Mononuclear cell (primary cell): ENCODE measurements at regions not wholly inside any gene's neighbourhood (a gene's known extent, or its start where the extent isn't known, plus 50 kb on each side); places are given as distances from the start of the nearest gene placed in this dataset.

Experiments
- H3K27me3 ChIP-seq: 2 replicates; pipeline ENCODE4 v1.6.0; 2011; ENCODE audit warnings: low read length, control low read depth; ENCODE audit not compliant: insufficient read depth
- H3K4me1 ChIP-seq: 2 replicates; pipeline ENCODE4 v1.5.1; 2011; ENCODE audit warnings: mild to moderate bottlenecking, low read length, control low read depth; ENCODE audit not compliant: insufficient read depth
- H3K4me3 ChIP-seq: 2 replicates; pipeline ENCODE4 v1.5.1; 2011; ENCODE audit warnings: mild to moderate bottlenecking, low read length, moderate library complexity
- H3K9me3 ChIP-seq: 2 replicates; pipeline ENCODE4 v1.5.1; 2011; ENCODE audit warnings: low read depth, mild to moderate bottlenecking, control low read depth, low read length

- no peaks in the 10 kb centered on the region for H3K27me3 ChIP-seq
- H3K4me3 ChIP-seq, result no peak overlapping the region
- H3K9me3 ChIP-seq, result no peaks in the 10 kb centered on the region
- peaks cover 22% of the 10 kb centered on the region for H3K4me1 ChIP-seq
These were observed 259.2 kb upstream of the CRY1 start for GRCh38 chr12:107352347-107353081.

DNA sequence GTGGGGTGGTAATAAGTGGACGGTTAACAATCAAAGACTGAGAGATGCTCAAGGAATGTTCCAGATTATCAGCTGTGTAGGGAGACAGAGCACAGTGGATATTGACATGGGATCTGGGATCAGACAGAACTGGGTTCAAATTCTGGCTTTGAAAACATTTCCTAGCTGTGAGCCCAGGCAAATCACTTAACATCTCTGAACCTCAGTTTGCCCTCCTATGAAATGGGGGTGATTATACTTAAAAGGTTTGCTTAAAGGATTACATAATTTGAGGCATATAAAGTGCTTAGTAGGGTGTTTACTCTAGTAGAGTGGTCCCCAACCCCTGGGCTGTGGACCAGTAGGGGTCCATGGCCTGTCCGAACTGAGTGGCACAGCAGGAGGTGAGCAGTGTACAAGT is 260.0 kb upstream of the CRY1 start:
- no peaks in the 10 kb centered on the region for H3K9me3 ChIP-seq
- no peak overlapping the region for H3K4me3 ChIP-seq
- peaks cover 22% of the 10 kb centered on the region for H3K4me1 ChIP-seq
- no peaks in the 10 kb centered on the region for H3K27me3 ChIP-seq

GRCh38 chr12:107355004-107355565 is 261.7 kb upstream of the CRY1 start:
- Histone ChIP-seq H3K27me3 (no peaks in the 10 kb centered on the region), H3K4me3 (no peak overlapping the region), H3K9me3 (no peaks in the 10 kb centered on the region), H3K4me1 (peaks cover 22% of the 10 kb centered on the region)

- H3K4me1 ChIP-seq, result peaks cover 22% of the 10 kb centered on the region
- H3K4me3 ChIP-seq, result no peak overlapping the region
- H3K27me3 ChIP-seq, result no peaks in the 10 kb centered on the region
- H3K9me3 ChIP-seq, result no peaks in the 10 kb centered on the region
These were observed 262.3 kb upstream of the CRY1 start for GRCh38 chr12:107355612-107356011.

DNA sequence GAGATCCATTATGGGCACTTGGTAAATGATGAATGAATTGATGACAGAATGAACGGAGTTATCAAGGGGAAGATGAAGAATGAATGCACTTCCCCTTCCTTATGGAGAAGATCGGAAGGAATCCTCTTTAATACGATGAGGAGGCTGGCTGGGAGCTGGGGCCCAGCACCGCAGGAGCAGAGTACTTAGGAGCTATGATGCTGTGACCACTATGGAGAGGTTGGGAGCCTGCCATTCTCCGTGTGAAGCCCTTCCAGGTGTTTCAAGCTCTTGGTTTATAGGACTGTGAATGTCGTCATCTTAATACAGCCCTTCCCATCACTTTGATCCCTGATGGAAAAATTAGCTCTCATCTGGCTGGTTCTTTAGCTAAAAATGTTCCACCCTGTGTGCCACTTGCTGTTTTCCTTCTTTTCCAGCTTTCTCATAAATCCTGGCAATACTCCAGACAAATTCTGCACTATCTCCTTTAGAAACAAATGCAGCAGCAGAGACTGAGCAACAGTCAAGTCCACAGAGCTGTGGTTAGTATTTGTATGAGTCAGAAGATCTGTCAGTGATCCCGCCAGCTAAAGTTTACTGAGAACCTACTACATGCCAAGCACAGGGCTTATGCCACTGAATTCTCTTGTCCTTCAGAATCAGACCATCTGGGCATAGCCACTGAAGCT is 263.1 kb upstream of the CRY1 start:
- H3K9me3 ChIP-seq, result no peaks in the 10 kb centered on the region
- H3K27me3 ChIP-seq, result no peaks in the 10 kb centered on the region
- H3K4me3 ChIP-seq, result no peak overlapping the region
- peaks cover 20% of the 10 kb centered on the region for H3K4me1 ChIP-seq

- H3K27me3 ChIP-seq, result no peaks in the 10 kb centered on the region
- H3K9me3 ChIP-seq, result no peaks in the 10 kb centered on the region
- H3K4me3 ChIP-seq, result no peak overlapping the region
- H3K4me1 ChIP-seq, result peaks cover 15% of the 10 kb centered on the region
These were observed 263.6 kb upstream of the CRY1 start for GRCh38 chr12:107356937-107357295.

GRCh38 chr12:107359382-107359781 is 266.0 kb upstream of the CRY1 start:
- Histone ChIP-seq H3K4me3 (no peak overlapping the region), H3K27me3 (no peaks in the 10 kb centered on the region), H3K9me3 (no peaks in the 10 kb centered on the region)

DNA sequence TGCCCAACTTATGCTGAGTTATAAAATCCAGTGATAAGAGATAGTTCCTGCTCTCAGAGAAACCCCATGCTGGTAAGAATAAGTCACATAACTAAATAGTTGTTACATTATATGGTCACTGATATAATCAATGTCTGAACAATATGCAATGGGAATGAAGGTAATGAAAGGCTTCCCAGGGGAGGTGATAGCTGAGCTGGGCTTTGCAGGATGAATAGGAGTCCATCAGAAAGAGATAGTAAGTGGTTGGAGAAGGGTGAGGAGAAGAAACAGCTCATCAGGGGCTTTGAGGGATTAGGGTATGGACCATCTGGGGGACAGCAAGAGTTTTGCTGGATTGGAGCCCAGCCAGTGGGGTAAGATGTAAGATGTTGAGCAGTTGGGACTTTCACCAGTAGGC is 266.7 kb upstream of the CRY1 start:
- H3K27me3 ChIP-seq, result no peaks in the 10 kb centered on the region
- H3K9me3 ChIP-seq, result no peaks in the 10 kb centered on the region
- H3K4me1 ChIP-seq, result no peaks in the 10 kb centered on the region
- no peak overlapping the region for H3K4me3 ChIP-seq

More at GRCh38 chr12:107359382-107359781, 266.0 kb upstream of the CRY1 start:
- H3K4me1 ChIP-seq, result no peaks in the 10 kb centered on the region

DNA sequence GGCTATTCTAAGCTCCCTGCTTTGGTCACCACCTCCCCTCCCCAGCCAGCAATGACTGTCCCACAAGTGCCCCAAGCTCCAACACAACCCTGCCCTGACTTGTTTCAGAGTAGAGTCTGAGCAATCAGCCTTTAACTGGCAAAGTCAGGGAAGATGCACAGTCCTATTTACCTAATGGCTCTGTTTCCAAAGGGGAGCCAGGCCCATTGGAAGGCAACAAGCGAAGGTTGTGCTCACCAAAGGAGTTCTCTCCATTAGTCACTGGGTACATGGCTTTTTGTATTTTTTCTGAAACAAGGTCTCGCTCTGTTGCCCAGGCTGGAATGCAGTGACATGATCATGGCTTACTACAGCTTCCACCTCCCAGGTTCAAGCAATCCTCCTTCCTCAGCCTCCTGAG is 267.1 kb upstream of the CRY1 start:
- Histone ChIP-seq H3K9me3 (no peaks in the 10 kb centered on the region), H3K27me3 (no peaks in the 10 kb centered on the region), H3K4me3 (no peak overlapping the region), H3K4me1 (no peaks in the 10 kb centered on the region)

GRCh38 chr12:107361970-107362369 is 268.6 kb upstream of the CRY1 start:
- Histone ChIP-seq H3K4me1 (no peaks in the 10 kb centered on the region), H3K9me3 (no peaks in the 10 kb centered on the region), H3K27me3 (no peaks in the 10 kb centered on the region), H3K4me3 (no peak overlapping the region)

DNA sequence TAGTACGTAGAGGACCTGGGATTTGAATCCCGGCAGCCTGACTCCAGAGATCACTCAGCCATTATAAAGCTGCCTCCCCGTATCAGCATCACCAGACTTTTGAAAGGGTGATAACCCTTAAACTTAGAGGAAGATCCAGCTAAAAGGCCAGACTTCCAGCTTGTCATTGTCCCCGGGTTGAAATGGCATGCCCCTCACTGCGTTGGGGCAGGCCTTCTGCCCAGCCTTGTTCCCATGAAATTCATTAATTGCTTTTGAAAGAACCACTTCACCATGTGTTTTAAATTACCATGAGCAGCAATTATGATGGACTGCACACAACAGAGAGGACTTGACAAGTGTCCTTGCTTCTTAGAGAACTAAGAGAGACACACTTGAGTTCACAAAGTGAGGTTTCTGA is 269.6 kb upstream of the CRY1 start:
- Histone ChIP-seq H3K4me1 (peaks cover under 1% of the 10 kb centered on the region), H3K9me3 (no peaks in the 10 kb centered on the region), H3K4me3 (no peak overlapping the region), H3K27me3 (no peaks in the 10 kb centered on the region)

- Histone ChIP-seq H3K4me3 (no peak overlapping the region), H3K4me1 (peaks cover 21% of the 10 kb centered on the region), H3K9me3 (no peaks in the 10 kb centered on the region), H3K27me3 (no peaks in the 10 kb centered on the region)
These were observed 271.6 kb upstream of the CRY1 start for GRCh38 chr12:107364875-107365518.

DNA sequence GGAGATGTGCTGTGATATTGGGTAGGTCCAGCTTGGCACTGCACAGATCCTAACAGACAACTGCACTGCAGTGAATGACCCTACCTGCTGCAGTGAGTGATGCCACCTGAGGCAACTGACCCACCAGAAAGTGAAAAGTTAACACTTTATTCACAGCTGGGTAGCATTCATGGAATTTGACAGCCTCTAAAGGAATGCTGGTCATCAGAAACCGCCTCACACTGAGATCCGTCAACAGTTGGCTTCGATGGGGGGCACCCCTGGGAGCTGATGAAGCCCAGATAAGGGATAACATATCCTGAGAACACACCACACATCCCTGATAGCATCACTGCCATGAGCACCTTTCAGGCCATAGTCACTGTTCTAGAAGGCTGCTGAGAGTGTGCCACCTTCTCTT is 272.4 kb upstream of the CRY1 start:
- no peaks in the 10 kb centered on the region for H3K9me3 ChIP-seq
- H3K4me1 ChIP-seq, result peaks cover 28% of the 10 kb centered on the region
- no peak overlapping the region for H3K4me3 ChIP-seq
- H3K27me3 ChIP-seq, result no peaks in the 10 kb centered on the region

DNA sequence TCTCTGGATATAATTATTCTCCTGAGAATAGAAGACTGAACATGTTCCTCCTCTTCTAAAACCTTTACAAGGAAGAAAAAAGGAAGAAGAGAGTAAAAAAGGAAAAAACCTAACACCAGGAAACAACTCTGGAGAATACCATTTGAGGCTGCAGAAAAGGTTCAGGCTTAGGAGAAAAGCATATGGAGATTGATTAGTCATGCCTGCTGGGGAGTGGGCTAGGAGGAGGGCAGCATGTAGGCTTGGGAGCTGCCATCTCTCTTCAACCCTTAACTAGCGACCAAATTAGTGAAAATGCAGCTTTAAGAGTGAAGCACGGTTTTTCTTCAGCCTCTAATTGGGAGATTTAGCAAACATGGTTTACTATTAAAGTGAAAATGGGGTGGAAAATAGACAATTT is 273.0 kb upstream of the CRY1 start:
- Histone ChIP-seq H3K9me3 (no peaks in the 10 kb centered on the region), H3K27me3 (no peaks in the 10 kb centered on the region), H3K4me1 (peaks cover 34% of the 10 kb centered on the region), H3K4me3 (no peak overlapping the region)

- H3K27me3 ChIP-seq, result no peaks in the 10 kb centered on the region
- no peak overlapping the region for H3K4me3 ChIP-seq
- peaks cover 57% of the 10 kb centered on the region for H3K4me1 ChIP-seq
- H3K9me3 ChIP-seq, result no peaks in the 10 kb centered on the region
These were observed 275.2 kb upstream of the CRY1 start for GRCh38 chr12:107368586-107368985.
